Activated CD4-positive, alpha-beta T cell treated with anti-CD3 and anti-CD28 coated beads, Interleukin-2, amount 50 U/mL, for 16 hours (primary cell): ENCODE measurements at regions not wholly inside any gene's neighbourhood (a gene's known extent, or its start where the extent isn't known, plus 50 kb on each side); places are given as distances from the start of the nearest gene placed in this dataset.

Experiments used
- DNase-seq: peaks from one replicate; pipeline ENCODE4 v3.0.0-alpha.2; 2020

DNA sequence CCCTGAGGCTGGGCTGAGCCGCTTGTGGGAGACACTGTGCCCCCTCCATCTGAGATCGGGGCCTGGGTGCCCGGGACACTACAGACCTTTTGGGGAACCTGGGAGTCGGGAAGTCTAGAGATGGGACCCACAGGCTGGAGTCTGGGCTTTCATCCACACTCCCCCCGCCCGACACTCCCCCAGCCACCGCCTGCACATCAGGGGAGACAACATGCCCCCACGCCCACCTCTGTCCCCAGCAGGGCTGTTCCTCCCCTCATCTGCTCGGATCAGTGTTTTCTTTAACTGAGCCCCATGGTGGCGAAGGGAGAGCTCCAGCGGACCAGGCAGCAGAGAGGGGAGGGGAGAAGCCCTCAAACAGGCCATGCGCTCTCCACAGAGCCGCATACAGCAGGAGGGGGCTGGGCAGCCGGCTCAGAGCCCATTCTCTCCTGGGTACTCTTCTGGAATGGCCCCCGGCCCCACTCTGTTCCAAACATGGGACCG is 174.7 kb downstream of the IGLL1 start:
- no peak for DNase-seq

- DNase-seq, result no peak
Measured at GRCh38 chr22:23404689-23405365, 175.3 kb downstream of the IGLL1 start.

DNA sequence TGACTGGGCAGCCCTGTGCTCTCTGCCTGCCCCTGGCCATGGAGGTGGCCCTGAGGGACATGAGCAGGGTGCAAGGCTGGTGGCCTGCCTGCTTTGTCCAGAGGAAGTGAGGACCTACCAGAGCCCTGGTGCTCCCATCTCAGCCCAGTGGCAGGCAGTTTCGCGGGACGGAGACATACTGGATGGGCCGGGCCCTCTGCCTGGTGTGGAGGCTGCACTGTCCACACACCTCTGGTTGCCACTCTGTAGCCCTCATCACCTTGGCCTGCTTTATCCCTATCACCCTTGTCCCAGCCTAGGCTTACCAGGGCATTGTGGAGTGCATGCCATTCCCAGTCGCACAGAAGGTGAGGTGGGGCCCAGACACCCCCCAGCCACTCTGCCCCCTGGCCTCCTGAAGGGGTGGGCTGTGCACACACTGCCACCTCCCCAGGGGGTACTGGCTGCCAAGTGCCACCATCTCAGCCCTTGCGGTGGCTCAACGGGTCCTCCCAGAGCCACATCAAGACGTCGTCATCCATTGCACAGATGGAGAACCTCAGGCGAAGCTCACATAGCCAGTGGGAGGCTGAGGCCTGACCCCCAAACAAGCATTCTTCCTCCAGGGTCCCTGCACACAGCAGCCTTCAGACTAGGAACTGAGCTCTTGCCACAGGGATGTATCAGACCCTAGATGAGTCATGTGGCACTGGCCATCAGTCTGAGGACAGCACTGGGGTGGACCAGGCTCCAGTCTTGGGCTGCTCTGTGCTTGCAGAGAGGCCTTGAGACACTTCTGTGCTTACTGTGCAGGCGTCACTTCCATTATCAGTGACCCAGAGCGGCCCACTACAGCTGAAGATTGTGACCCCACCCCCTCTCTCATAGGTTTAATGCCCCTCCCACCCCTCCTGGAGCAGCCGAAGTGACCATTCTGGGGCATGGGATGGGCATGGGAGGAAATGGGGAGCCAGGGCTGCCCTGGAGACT is 176.1 kb downstream of the IGLL1 start:
- no peak for DNase-seq

GRCh38 chr22:23403152-23403719 is 176.9 kb downstream of the IGLL1 start:
- DNase-seq, result no peak

GRCh38 chr22:23402275-23403151 is 177.6 kb downstream of the IGLL1 start:
- peak; percentile 57 for DNase-seq

- DNase-seq, result no peak
Measured at GRCh38 chr22:23401910-23402274, 178.2 kb downstream of the IGLL1 start.

DNA sequence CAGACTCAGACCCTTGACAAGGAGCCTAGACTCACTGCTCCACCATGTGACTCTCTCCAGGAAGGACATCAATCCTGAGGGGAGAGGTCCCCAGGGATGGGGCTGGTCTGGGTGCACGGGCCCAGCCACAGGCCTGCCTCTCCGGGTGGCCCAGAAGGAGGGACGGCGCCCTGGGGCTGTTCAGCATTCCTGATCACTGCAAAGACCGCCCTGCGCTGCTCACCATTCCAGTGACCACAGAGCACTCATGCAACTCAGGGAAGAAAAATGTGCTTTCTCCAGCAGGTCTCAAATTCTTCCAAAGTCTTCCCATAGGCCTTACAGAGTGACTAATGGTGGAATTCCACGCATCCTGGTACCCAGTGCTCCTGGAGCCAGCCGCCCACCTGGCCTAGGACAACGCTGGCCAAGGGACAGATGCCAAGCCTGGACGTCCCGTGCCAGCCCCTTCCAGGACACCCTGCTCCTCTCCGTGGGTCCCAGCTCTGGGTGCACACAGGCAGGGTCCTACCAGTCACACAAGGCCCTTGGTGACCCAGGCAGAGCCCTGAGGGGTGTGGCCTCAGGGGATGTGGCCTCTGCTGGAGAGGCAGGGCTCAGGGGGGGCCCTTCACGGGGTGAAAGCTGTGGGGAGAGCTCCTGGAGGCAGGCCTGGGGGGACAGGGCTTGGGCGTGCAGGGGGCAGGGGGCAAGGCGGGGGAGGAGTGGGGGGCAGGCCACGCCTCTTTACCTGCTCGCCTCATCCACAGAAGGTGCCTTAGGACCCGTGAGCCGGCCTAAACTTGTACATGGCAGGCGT is 178.8 kb downstream of the IGLL1 start:
- DNase-seq, result no peak

DNA sequence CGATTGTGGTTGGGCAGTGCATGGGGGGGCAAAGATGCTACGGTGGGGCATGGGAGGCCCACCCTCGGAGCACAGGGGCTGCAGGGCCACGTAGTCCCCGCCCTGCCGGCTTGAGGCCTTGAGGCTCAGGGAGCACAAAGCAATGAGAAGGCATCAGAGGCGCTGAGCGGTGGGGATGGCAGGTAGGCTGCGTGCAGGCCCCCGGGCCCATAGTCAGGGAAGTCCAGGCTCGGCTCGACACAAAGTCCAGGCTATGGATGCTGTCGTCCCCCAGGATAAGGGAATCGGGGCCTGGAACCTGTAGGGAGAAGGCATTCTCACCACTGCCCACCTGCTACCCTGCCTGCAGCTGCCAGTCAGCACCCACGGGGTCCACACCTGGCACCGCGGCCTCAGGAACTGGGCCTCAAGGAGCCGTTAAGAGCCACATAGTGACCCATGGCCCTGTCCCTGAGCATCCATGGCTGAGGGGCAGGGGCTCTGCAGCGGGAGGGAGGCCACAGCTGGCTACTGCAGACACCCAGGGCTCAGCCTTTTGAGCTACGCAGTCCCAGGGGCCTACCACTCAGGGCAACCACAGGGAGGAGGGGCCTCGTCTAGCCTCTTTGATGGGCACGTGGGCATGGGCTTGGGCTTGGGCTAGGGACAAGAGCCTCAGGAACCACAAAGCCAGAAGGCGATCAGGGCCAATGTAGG is 179.7 kb downstream of the IGLL1 start:
- no peak for DNase-seq

GRCh38 chr22:23399367-23400285 is 180.5 kb downstream of the IGLL1 start:
- no peak for DNase-seq

DNA sequence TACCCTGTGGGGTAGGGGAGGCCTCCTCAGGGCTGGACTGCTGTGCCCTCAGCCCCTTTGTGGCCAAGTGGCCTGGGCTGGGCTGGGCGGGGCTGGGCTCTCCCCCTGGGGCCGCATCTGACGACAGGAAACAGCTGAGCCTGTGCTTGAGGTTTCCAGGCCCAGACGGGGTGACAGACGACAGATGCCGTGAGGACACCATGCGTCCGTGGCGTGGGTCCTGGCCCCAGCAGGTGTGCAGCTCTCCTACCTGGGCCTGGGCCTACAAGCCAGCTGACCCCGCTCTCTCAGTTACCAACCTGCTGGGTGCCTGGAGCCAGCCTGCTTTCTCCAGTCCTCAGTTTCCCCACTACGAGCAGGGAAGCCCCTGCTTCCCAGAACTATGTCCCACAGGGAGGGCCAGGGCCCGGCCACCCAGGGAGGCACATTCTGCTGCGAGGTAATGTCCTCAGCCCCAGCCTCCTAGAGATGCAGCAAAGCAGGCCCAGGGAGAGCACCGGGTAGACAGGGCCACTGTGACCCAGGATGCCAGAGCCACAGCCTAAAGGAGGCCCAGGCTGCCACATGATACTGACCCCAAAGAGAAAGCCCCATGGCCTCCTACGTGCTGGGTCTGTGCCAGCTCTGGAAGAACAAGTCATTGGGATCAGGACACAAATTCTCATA is 181.3 kb downstream of the IGLL1 start:
- DNase-seq, result no peak

DNA sequence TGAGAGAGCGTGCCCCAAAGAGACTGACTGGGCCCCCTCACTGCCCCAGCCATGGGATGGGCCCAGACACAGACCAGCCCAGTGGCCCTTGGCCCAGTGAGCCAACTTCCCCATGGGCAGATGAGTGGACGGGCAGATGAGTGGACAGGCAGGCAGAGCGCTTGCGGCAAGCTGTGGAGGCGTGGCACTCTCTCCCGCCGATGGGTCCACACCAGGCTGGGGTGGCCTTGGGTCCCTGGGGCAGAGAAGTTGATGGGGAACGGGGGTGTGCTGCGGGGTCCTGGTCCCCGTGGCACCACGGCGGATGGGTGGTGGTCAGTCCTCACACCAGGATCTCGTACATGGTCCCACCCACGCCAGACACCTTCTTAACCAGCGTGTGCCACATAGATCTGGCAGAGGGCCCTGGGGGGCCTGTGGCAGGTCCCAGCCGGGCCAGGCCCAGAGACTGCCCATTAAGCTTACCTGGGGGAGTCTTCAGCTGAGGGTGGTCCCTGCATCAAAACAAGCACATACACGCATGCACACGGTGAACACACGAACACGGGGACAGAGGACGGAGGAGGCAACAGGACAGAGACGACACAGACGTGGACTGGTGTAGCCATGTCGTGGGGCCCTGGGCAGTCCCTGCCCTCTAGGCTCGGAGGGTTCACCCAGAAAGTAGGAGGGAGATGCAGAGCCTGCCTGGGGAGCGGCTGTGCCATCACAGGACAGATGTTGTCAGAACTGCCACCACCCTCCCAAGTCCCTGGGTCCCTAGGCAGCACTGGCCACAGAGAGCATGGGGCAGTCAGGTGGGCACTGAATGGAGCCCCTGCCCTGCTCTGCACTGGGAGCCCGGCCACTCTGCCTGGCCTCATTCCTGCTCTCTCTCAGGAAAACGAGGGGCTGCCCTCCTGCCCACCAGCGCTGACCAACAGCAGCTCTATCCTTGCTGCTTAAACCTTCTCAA is 182.2 kb downstream of the IGLL1 start:
- no peak for DNase-seq

- DNase-seq, result no peak
Measured at GRCh38 chr22:23397008-23397612, 183.0 kb downstream of the IGLL1 start.

DNA sequence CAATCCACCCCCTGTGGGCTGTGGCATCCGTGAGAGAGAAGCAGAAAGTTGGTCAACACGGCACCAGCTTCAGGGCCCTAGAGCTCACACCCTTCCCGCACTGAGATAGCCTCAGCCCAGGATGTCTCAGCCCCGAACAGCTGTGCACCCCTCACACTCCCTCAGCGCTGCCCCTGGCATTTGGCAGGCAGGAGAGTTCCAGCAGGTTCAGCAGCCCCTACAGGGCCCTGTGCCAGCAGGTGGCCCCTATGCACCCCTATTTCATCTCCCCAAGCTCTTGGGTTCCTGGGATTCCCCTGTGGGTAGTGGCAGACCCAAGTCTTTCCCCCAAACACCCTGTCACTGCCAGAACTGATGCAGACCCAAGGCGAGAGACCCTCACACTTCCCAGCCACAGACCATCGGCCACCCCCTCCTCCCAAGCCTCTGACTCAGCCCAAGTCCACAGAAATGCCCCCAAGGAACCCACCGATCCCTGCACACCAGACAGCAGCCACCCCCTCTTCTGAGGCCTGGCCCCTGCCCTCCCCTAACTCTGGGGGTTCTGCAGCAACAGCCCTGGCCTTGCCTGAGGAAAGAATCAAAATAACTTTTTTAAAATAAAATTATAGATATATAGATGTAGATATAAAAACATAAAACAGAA is 183.6 kb downstream of the IGLL1 start:
- no peak for DNase-seq

GRCh38 chr22:23395530-23396361 is 184.3 kb downstream of the IGLL1 start:
- no peak for DNase-seq

DNA sequence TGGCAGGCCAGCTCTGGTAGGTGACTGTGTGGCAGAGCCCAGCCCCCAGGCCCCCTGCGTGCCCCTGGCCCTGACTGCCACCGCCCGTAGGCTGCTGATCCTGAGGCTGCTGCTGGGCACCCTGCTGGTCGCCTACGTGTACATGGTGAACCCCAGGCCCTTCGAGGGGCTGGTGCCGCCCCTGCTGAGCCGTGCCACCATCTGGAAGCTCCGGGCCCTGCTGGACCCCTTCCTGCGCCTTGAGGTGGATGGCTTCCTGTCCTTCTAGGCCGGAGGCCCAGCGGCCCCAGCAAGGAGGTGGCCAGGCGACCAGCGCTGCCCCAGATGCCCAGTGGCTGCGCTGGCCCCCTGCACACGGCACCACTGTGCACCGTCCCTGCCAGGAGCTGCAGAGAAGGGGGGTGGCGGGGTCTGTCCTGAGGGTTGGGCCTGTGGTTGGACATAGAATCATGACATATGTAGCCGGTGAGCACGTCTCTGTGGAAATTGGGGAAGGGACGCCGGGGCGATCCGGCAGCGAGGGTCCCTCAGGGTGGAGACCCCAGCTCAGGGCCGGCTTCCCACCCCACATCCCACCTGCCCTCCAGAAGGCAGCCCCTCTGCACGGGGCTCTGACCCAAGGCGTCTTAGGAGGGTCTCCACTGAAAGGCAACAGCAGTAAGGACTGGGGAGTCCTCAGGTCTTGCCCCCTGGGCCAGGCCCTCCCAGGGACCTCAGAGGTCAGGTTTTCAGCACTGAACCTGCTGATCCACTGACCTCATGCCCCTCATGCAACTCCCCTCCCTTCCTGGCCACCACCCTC is 185.4 kb downstream of the IGLL1 start:
- DNase-seq, result no peak
